GM13976 (cell line): ENCODE measurements at regions not wholly inside any gene's neighbourhood (a gene's known extent, or its start where the extent isn't known, plus 50 kb on each side); places are given as distances from the start of the nearest gene placed in this dataset.

Source experiments
- DNase-seq: peaks from one replicate; pipeline ENCODE4 v3.0.0; 2012; ENCODE audit warnings: low spot score
- in situ Hi-C: fragments of 300-500 bp; cut with MboI; formaldehyde crosslinking; loops from one replicate; pipeline ENCODE4 v1.12.0; 2022; ENCODE audit warnings: low sequenced_read_pairs, mixed read lengths, inconsistent platforms; ENCODE audit not compliant: unreplicated experiment
- TF ChIP-seq, protein P1 (sequence below): IDR thresholded peaks from 2 replicates; pipeline ENCODE4 v1.5.1; 2012; ENCODE audit warnings: borderline replicate concordance, mild to moderate bottlenecking; ENCODE audit not compliant: insufficient read depth; ENCODE audit errors: extremely low read depth, missing control alignments, control extremely low read depth

- no peak for DNase-seq
- in situ Hi-C loops = no loop called here
- TF ChIP-seq, protein P1, sequence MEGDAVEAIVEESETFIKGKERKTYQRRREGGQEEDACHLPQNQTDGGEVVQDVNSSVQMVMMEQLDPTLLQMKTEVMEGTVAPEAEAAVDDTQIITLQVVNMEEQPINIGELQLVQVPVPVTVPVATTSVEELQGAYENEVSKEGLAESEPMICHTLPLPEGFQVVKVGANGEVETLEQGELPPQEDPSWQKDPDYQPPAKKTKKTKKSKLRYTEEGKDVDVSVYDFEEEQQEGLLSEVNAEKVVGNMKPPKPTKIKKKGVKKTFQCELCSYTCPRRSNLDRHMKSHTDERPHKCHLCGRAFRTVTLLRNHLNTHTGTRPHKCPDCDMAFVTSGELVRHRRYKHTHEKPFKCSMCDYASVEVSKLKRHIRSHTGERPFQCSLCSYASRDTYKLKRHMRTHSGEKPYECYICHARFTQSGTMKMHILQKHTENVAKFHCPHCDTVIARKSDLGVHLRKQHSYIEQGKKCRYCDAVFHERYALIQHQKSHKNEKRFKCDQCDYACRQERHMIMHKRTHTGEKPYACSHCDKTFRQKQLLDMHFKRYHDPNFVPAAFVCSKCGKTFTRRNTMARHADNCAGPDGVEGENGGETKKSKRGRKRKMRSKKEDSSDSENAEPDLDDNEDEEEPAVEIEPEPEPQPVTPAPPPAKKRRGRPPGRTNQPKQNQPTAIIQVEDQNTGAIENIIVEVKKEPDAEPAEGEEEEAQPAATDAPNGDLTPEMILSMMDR = no peak
Measured at GRCh38 chr22:42202669-42203068, 67.8 kb downstream of the TCF20 start.

DNA sequence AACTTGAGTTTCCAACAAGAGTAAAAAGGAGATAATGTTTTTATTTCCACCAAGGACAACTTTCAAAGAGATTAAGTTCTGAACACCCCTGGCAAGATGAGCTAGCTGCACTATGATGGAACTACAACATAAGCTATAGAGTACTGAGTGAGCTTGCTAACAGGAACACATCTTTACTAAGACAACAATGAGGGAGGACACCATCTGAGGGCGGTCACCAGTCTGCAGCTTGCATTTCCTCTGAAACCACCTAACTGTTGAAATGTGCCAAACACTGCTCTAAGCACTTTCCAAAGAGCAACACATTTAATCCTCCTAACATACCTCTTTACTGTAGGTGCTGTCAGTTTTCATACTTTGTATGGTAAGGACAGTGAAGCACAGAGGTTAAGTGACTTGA is 68.4 kb downstream of the TCF20 start:
- TF ChIP-seq, protein P1 = no peak
- in situ Hi-C loops = no loop called here
- no peak for DNase-seq

GRCh38 chr22:42199025-42199424 is 68.4 kb upstream of the CYP2D6 start:
- no peak for DNase-seq
- in situ Hi-C loops = no loop called here
- TF ChIP-seq, protein P1 = no peak

- TF ChIP-seq, protein P1 = no peak
- no peak for DNase-seq
- in situ Hi-C loops = no loop called here
Measured at GRCh38 chr22:42198226-42198625, 67.6 kb upstream of the CYP2D6 start.

DNA sequence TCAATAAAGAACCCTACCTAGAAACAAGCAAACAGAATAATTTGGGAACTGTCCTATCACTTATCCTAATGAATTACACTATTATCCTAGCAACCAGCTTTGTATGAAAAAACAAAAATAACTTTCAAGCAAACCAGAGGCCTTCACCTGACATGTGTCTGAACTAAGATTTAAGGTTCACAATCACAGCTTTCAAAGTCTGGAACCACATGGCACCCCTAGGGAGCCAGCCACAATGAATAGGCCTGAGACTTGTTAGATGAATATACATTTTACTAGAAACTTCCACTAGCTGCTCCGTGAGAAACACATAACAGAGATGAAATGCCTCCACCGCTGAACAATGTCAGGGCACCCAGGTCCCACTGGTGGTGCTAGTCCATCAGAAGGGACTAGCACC is 65.8 kb upstream of the CYP2D6 start:
- TF ChIP-seq, protein P1 = no peak
- no peak for DNase-seq
- in situ Hi-C loops = no loop called here

DNA sequence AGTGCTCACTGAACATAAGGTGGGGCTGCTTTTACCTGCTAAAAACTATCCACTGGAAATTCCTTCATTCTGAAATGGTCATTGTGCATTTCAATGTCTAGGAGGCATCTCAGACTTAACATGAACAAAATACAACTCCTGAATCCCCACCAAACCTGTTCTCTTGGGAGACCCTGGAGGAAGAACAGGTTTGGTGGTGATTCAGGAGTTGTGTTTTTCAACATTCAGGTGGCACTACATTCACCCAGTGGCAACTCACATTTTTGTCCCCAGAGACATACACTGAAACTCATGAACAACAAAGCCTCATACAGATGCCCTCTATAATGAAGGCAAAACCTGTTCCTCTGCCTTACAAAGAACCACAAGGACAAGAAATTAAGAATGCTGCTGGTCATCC is 64.3 kb upstream of the CYP2D6 start:
- TF ChIP-seq, protein P1 = no peak
- no peak for DNase-seq
- in situ Hi-C loops = no loop called here
